ENCODE measurements at regions not wholly inside any gene's neighbourhood (a gene's known extent, or its start where the extent isn't known, plus 50 kb on each side); places are given as distances from the start of the nearest gene placed in this dataset.
"Not testable (repeated sequence)": the region's sequence is repeated elsewhere in the genome, so short reads cannot be mapped to it uniquely, and the experiment has no call there.

- H3K36me3 Mint-ChIP-seq (ENCODE audit: low read depth) = no peaks in the 10 kb centered on the region
- H3K4me1 Mint-ChIP-seq (ENCODE audit: low read depth) = no peaks in the 10 kb centered on the region
- ChIA-PET POLR2A (no interaction called here), CTCF (no interaction called here)
- H3K27me3 Mint-ChIP-seq (ENCODE audit: low read depth) = no peaks in the 10 kb centered on the region
- DNase-seq (no peak), ATAC-seq (no peak)
- no peak overlapping the region for H3K4me3 Mint-ChIP-seq
- H3K9me3 Mint-ChIP-seq (ENCODE audit: insufficient read depth) = no peaks in the 10 kb centered on the region
- no peak overlapping the region for H3K27ac Mint-ChIP-seq
These were observed 50.9 kb upstream of the NXT1 start for GRCh38 chr20:23299673-23300050.

DNA sequence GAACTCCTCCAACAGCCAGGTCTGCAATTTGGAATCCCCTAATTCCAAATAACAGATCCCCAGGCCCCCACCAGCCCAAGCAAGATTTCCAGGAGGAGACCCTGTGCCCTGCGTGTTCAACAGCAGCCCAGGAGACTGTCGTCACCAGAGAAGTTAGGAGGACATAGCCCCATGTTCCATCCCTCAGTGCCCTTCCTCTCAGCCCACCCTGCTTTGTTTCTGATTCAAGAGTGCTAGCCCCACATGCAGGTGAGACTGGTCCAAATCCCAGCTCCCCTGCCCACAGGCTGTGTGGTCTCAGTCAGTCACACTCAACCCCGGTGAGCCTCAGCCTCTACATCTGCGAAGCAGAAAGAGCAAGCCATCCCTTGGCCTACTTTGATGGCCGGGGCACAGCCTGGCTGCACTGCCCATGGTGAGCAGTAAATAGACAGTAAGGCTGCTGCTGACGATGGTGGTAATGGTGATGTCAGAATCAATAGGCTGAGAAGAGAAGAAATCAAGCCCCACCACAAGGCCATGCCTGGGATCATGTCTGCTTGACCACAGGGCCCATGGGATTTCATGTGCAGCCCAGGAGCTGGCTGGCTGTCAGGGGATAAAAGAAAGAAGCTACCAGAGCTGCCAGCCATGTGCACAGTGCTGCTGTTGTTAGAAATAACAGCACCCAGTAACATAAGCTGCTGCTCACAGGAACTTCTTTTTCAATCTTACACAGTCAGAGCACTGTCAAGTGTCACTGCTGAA, 51.5 kb upstream of the NXT1 start:
- Mint-ChIP-seq H3K27me3 (ENCODE audit: low read depth) (no peaks in the 10 kb centered on the region), H3K4me3 (no peak overlapping the region), H3K36me3 (ENCODE audit: low read depth) (no peaks in the 10 kb centered on the region), H3K9me3 (ENCODE audit: insufficient read depth) (no peaks in the 10 kb centered on the region), H3K27ac (no peak overlapping the region), H3K4me1 (ENCODE audit: low read depth) (no peaks in the 10 kb centered on the region)
- no peak for DNase-seq
- POLR2A ChIA-PET = no interaction called here
- ATAC-seq = no peak
- CTCF ChIA-PET = no interaction called here

DNA sequence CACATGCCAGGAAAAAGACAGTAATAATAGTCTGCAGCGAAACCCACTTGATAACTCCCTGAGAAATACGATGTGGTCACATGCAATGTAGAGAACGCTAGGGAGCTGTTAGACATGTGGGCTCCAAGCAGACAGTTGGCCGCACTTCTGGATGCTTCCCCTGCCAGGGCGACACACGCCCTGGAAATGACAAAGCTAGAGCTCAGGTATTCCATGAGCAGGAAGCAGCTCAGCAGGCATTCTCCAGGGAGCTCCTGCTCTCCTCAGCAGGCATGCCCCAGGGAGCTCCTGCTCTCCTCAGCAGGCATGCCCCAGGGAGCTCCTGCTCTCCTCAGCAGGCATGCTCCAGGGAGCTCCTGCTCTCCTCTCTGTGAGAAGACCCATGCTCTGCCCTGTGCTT, 52.4 kb upstream of the NXT1 start:
- DNase-seq = no peak
- Mint-ChIP-seq H3K4me3 (no peak overlapping the region), H3K27ac (no peak overlapping the region), H3K4me1 (ENCODE audit: low read depth) (no peaks in the 10 kb centered on the region), H3K27me3 (ENCODE audit: low read depth) (no peaks in the 10 kb centered on the region), H3K9me3 (ENCODE audit: insufficient read depth) (no peaks in the 10 kb centered on the region), H3K36me3 (ENCODE audit: low read depth) (no peaks in the 10 kb centered on the region)
- ChIA-PET CTCF (no interaction called here), POLR2A (no interaction called here)
- ATAC-seq = no peak

DNA sequence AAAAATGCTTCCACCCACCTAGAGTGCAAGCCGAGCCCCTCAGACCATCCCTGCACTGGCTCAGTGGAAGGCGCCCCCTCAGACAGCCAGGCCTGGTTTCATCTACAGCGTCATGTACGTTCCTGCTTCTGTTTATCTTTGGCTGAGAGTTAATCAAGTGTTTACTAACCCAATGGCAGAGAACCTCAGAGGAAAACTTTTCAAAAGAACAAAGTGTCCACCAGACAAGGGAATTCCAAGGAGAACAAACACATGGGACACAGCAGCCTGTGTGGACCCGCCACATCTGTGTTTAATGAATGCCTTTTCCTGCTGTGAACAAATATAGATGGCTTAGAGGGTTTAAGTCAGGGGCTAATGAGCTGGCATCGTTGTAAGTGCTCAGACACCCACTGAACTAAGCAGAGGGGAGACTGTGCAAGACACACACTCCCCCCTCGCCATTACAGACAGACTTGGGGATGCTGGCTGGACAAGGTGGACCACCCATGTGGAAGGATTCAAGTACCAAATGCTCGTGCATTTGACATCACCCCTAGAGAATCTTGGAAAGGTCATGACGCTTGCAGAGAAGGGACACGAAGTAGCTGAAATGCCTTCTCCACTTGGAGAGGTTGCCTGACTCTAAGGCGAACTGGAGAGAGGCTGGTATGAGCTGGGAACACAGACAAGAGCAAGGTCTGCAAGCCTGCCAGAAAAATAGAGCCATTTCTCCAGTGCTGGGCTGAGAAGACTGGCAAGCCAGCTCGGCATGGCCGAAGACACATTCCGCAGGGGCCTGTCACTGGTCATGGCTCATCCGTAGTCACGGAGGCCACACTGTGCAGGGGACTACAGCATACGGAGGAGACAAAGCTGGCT, 53.5 kb upstream of the NXT1 start:
- POLR2A ChIA-PET = no interaction called here
- Mint-ChIP-seq H3K27ac (no peak overlapping the region), H3K4me1 (ENCODE audit: low read depth) (no peaks in the 10 kb centered on the region), H3K9me3 (ENCODE audit: insufficient read depth) (no peaks in the 10 kb centered on the region), H3K4me3 (no peak overlapping the region), H3K27me3 (ENCODE audit: low read depth) (no peaks in the 10 kb centered on the region), H3K36me3 (ENCODE audit: low read depth) (no peaks in the 10 kb centered on the region)
- ATAC-seq = no peak
- CTCF ChIA-PET = no interaction called here
- DNase-seq = no peak

- no peaks in the 10 kb centered on the region for H3K36me3 Mint-ChIP-seq (ENCODE audit: low read depth)
- DNase-seq (no peak), ATAC-seq (no peak)
- no peaks in the 10 kb centered on the region for H3K27me3 Mint-ChIP-seq (ENCODE audit: low read depth)
- POLR2A ChIA-PET = no interaction called here
- H3K27ac Mint-ChIP-seq = no peak overlapping the region
- no peaks in the 10 kb centered on the region for H3K9me3 Mint-ChIP-seq (ENCODE audit: insufficient read depth)
- H3K4me1 Mint-ChIP-seq (ENCODE audit: low read depth) = no peaks in the 10 kb centered on the region
- no peak overlapping the region for H3K4me3 Mint-ChIP-seq
- CTCF ChIA-PET = no interaction called here
These were observed 54.7 kb upstream of the NXT1 start for GRCh38 chr20:23295934-23296333.

DNA sequence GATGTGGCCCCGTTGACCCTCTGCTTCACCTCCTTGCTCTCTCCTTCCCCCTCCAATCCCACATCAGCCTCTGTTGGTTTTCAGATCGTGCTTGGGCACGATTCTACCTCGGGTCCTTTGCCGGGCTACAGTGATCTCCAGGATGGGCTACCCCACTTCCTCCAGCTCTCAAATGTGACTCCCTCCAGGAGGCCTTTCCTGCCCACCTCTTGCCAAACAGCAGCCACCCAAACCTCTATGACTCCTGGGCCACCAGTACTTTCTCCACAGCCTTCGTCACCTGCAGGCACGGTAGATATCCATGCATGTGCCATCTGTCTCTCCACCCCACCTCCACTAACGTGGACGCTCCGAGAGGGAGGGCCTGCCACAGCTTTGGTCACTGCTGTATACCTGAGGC, 55.9 kb upstream of the NXT1 start:
- no peaks in the 10 kb centered on the region for H3K27me3 Mint-ChIP-seq (ENCODE audit: low read depth)
- H3K36me3 Mint-ChIP-seq (ENCODE audit: low read depth) = no peaks in the 10 kb centered on the region
- no peak overlapping the region for H3K4me3 Mint-ChIP-seq
- ChIA-PET CTCF (no interaction called here), POLR2A (no interaction called here)
- H3K4me1 Mint-ChIP-seq (ENCODE audit: low read depth) = no peaks in the 10 kb centered on the region
- no peak for DNase-seq
- no peak overlapping the region for H3K27ac Mint-ChIP-seq
- no peaks in the 10 kb centered on the region for H3K9me3 Mint-ChIP-seq (ENCODE audit: insufficient read depth)
- ATAC-seq = no peak

GRCh38 chr20:23294166-23294565, 56.4 kb upstream of the NXT1 start:
- DNase-seq (no peak), ATAC-seq (no peak)
- ChIA-PET POLR2A (no interaction called here), CTCF (no interaction called here)
- Mint-ChIP-seq H3K27me3 (ENCODE audit: low read depth) (no peaks in the 10 kb centered on the region), H3K36me3 (ENCODE audit: low read depth) (no peaks in the 10 kb centered on the region), H3K4me3 (no peak overlapping the region), H3K9me3 (ENCODE audit: insufficient read depth) (no peaks in the 10 kb centered on the region), H3K27ac (no peak overlapping the region), H3K4me1 (ENCODE audit: low read depth) (no peaks in the 10 kb centered on the region)

GRCh38 chr20:23293689-23294088, 56.9 kb upstream of the NXT1 start:
- ATAC-seq (no peak), DNase-seq (no peak)
- Mint-ChIP-seq H3K4me3 (no peak overlapping the region), H3K4me1 (ENCODE audit: low read depth) (no peaks in the 10 kb centered on the region), H3K36me3 (ENCODE audit: low read depth) (no peaks in the 10 kb centered on the region), H3K27me3 (ENCODE audit: low read depth) (no peaks in the 10 kb centered on the region), H3K9me3 (ENCODE audit: insufficient read depth) (no peaks in the 10 kb centered on the region), H3K27ac (no peak overlapping the region)
- POLR2A ChIA-PET = no interaction called here
- CTCF ChIA-PET = no interaction called here

- H3K36me3 Mint-ChIP-seq (ENCODE audit: low read depth); H3K27me3 Mint-ChIP-seq (ENCODE audit: low read depth); H3K9me3 Mint-ChIP-seq (ENCODE audit: insufficient read depth); H3K4me3 Mint-ChIP-seq; POLR2A ChIA-PET; DNase-seq; H3K4me1 Mint-ChIP-seq (ENCODE audit: low read depth); ATAC-seq; H3K27ac Mint-ChIP-seq: not testable (repeated sequence)
- CTCF ChIA-PET = interaction anchor here (1.0 kb wide), 1 partner anchor 601 kb away, joined by 3 read pairs; no protein-coding TSS in a partner anchor
These were observed 58.3 kb upstream of the NXT1 start for GRCh38 chr20:23292311-23292710.

GRCh38 chr20:23291575-23292240, 58.9 kb upstream of the NXT1 start:
- Mint-ChIP-seq H3K4me1 (ENCODE audit: low read depth) (no peaks in the 10 kb centered on the region), H3K27me3 (ENCODE audit: low read depth) (no peaks in the 10 kb centered on the region), H3K27ac (no peak overlapping the region), H3K9me3 (ENCODE audit: insufficient read depth) (no peaks in the 10 kb centered on the region), H3K4me3 (no peak overlapping the region), H3K36me3 (ENCODE audit: low read depth) (no peaks in the 10 kb centered on the region)
- POLR2A ChIA-PET = no interaction called here
- ATAC-seq (no peak), DNase-seq (no peak)
- CTCF ChIA-PET = no interaction called here

GRCh38 chr20:23290761-23291574, 59.6 kb upstream of the NXT1 start:
- CTCF ChIA-PET = no interaction called here
- no peaks in the 10 kb centered on the region for H3K9me3 Mint-ChIP-seq (ENCODE audit: insufficient read depth)
- no peaks in the 10 kb centered on the region for H3K4me1 Mint-ChIP-seq (ENCODE audit: low read depth)
- no peak overlapping the region for H3K27ac Mint-ChIP-seq
- no peaks in the 10 kb centered on the region for H3K27me3 Mint-ChIP-seq (ENCODE audit: low read depth)
- no peaks in the 10 kb centered on the region for H3K36me3 Mint-ChIP-seq (ENCODE audit: low read depth)
- no peak for DNase-seq
- no peak overlapping the region for H3K4me3 Mint-ChIP-seq
- POLR2A ChIA-PET = no interaction called here
- no peak for ATAC-seq

All from activated CD8-positive, alpha-beta T cell treated with anti-CD3 and anti-CD28 coated beads, Interleukin-2, amount 10 ng/mL, durations not matched to agents 7 days and 5 days (primary cell).